Calu3 (cell line): ENCODE measurements at regions not wholly inside any gene's neighbourhood (a gene's known extent, or its start where the extent isn't known, plus 50 kb on each side); places are given as distances from the start of the nearest gene placed in this dataset.

Experiments
- BruUV-seq: library from RNA; stranded (reverse); fragments of 400-500 nt; replicated peaks from 2 replicates; lab custom pipeline; 2021; lab: Mats Ljungman, UMichigan
- CTCF ChIA-PET: fragments of 300-600 bp; sonication (Branson Sonifier 250); formaldehyde crosslinking; loops from one replicate; lab custom pipeline; 2022; ENCODE audit warnings: antibody characterized with exemption; lab: Charles Lee
- DNase-seq: peaks from one replicate; pipeline ENCODE4 v3.0.0; 2022
- H3K27ac Mint-ChIP-seq: one replicate; pipeline ENCODE4 v1.8.0; 2022; ENCODE audit warnings: mixed read lengths; ENCODE audit not compliant: unreplicated experiment
- H3K27me3 Mint-ChIP-seq: one replicate; pipeline ENCODE4 v1.8.0; 2022; ENCODE audit warnings: mixed read lengths; ENCODE audit not compliant: unreplicated experiment
- H3K36me3 Mint-ChIP-seq: one replicate; pipeline ENCODE4 v1.8.0; 2022; ENCODE audit warnings: mild to moderate bottlenecking, moderate library complexity, mixed read lengths; ENCODE audit not compliant: insufficient read depth, unreplicated experiment
- H3K4me1 Mint-ChIP-seq: one replicate; pipeline ENCODE4 v1.8.0; 2022; ENCODE audit warnings: mild to moderate bottlenecking, low read depth, mixed read lengths; ENCODE audit not compliant: unreplicated experiment
- H3K4me3 Mint-ChIP-seq: one replicate; pipeline ENCODE4 v1.8.0; 2022; ENCODE audit warnings: mild to moderate bottlenecking, low read depth, moderate library complexity, mixed read lengths; ENCODE audit not compliant: unreplicated experiment
- H3K9me3 Mint-ChIP-seq: one replicate; pipeline ENCODE4 v1.8.0; 2022; ENCODE audit warnings: low read depth, mixed read lengths; ENCODE audit not compliant: unreplicated experiment
- intact Hi-C: fragments of 100-400 bp; cut with micrococcal nuclease; formaldehyde crosslinking; loops from one replicate; pipeline ENCODE4 v1.10.0; 2022; ENCODE audit not compliant: unreplicated experiment
- TF ChIP-seq, protein P1 (sequence below): fragments of 200-600 bp; IDR thresholded peaks from one replicate; pipeline ENCODE4 v1.8.0; 2022; ENCODE audit warnings: antibody characterized with exemption; ENCODE audit not compliant: unreplicated experiment

- Mint-ChIP-seq H3K27me3 (no peaks in the 10 kb centered on the region), H3K4me1 (no peaks in the 10 kb centered on the region), H3K27ac (no peak overlapping the region), H3K4me3 (no peak overlapping the region), H3K36me3 (no peaks in the 10 kb centered on the region), H3K9me3 (peaks cover 4% of the 10 kb centered on the region)
- BruUV-seq: no TSS peak
- TF ChIP-seq, protein P1, sequence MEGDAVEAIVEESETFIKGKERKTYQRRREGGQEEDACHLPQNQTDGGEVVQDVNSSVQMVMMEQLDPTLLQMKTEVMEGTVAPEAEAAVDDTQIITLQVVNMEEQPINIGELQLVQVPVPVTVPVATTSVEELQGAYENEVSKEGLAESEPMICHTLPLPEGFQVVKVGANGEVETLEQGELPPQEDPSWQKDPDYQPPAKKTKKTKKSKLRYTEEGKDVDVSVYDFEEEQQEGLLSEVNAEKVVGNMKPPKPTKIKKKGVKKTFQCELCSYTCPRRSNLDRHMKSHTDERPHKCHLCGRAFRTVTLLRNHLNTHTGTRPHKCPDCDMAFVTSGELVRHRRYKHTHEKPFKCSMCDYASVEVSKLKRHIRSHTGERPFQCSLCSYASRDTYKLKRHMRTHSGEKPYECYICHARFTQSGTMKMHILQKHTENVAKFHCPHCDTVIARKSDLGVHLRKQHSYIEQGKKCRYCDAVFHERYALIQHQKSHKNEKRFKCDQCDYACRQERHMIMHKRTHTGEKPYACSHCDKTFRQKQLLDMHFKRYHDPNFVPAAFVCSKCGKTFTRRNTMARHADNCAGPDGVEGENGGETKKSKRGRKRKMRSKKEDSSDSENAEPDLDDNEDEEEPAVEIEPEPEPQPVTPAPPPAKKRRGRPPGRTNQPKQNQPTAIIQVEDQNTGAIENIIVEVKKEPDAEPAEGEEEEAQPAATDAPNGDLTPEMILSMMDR: no peak
- CTCF ChIA-PET: no interaction called here
- DNase-seq: no peak
- intact Hi-C loops: no loop called here
Measured at GRCh38 chr9:31248156-31248555, 1136.3 kb upstream of the ACO1 start.

- BruUV-seq: no TSS peak
- DNase-seq: no peak
- H3K27ac Mint-ChIP-seq: no peak overlapping the region
- H3K4me3 Mint-ChIP-seq: no peak overlapping the region
- CTCF ChIA-PET: no interaction called here
- H3K9me3 Mint-ChIP-seq: peaks cover 7% of the 10 kb centered on the region
- H3K36me3 Mint-ChIP-seq: no peaks in the 10 kb centered on the region
- TF ChIP-seq, protein P1: no peak
- H3K27me3 Mint-ChIP-seq: no peaks in the 10 kb centered on the region
- no peaks in the 10 kb centered on the region for H3K4me1 Mint-ChIP-seq
- intact Hi-C loops: no loop called here
Measured at GRCh38 chr9:31251386-31251785, 1133.1 kb upstream of the ACO1 start.

- CTCF ChIA-PET: no interaction called here
- BruUV-seq: no TSS peak
- peaks cover 3% of the 10 kb centered on the region for H3K9me3 Mint-ChIP-seq
- no peak overlapping the region for H3K4me3 Mint-ChIP-seq
- TF ChIP-seq, protein P1: no peak
- intact Hi-C loops: no loop called here
- no peaks in the 10 kb centered on the region for H3K4me1 Mint-ChIP-seq
- no peak overlapping the region for H3K27ac Mint-ChIP-seq
- DNase-seq: no peak
- no peaks in the 10 kb centered on the region for H3K27me3 Mint-ChIP-seq
- no peaks in the 10 kb centered on the region for H3K36me3 Mint-ChIP-seq
Measured at GRCh38 chr9:31253800-31254762, 1130.4 kb upstream of the ACO1 start.

- no TSS peak for BruUV-seq
- Mint-ChIP-seq H3K4me1 (no peaks in the 10 kb centered on the region), H3K36me3 (no peaks in the 10 kb centered on the region), H3K27ac (no peak overlapping the region), H3K9me3 (peaks cover 3% of the 10 kb centered on the region), H3K4me3 (no peak overlapping the region), H3K27me3 (no peaks in the 10 kb centered on the region)
- TF ChIP-seq, protein P1: no peak
- DNase-seq: no peak
- CTCF ChIA-PET: no interaction called here
- intact Hi-C loops: no loop called here
Measured at GRCh38 chr9:31255211-31255610, 1129.2 kb upstream of the ACO1 start.
